A673 (cell line): ENCODE measurements at regions not wholly inside any gene's neighbourhood (a gene's known extent, or its start where the extent isn't known, plus 50 kb on each side); places are given as distances from the start of the nearest gene placed in this dataset.

ENCODE experiments used
- EZH2 ChIP-seq: fragments of 200-600 bp; sonication (generic); IDR thresholded peaks from 2 replicates; pipeline ENCODE4 v1.6.1; 2017; ENCODE audit warnings: borderline replicate concordance, low read depth, mild to moderate bottlenecking, mixed read lengths, antibody characterized with exemption, low read length; ENCODE audit not compliant: poor library complexity, severe bottlenecking
- TF ChIP-seq, protein P1 (sequence below): fragments of 300-800, 200-600 bp; sonication (generic); conservative IDR thresholded peaks from 2 replicates; pipeline ENCODE4 v1.5.1; 2017; ENCODE audit warnings: low read depth, mild to moderate bottlenecking, antibody characterized with exemption, low read length, moderate library complexity, mixed read lengths

DNA sequence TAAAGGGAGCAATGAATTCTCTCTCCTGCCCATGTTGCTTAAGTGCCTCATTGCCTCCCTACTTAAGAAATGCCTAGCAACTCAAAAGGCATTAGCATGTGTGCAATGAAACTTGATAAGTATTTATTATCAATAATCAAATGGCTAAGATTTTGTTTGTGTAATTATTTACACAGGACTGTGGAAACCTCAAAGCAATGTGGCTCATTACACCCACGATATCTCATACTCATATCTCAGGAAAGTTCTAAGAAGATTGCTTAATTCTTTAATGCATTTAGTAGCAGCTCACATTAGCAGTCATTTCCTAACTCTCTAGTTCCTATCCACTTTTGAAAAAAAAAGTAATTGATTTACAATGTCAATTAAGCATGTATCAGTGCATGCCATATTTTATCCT, 253.3 kb downstream of the DUSP10 start:
- TF ChIP-seq, protein P1, sequence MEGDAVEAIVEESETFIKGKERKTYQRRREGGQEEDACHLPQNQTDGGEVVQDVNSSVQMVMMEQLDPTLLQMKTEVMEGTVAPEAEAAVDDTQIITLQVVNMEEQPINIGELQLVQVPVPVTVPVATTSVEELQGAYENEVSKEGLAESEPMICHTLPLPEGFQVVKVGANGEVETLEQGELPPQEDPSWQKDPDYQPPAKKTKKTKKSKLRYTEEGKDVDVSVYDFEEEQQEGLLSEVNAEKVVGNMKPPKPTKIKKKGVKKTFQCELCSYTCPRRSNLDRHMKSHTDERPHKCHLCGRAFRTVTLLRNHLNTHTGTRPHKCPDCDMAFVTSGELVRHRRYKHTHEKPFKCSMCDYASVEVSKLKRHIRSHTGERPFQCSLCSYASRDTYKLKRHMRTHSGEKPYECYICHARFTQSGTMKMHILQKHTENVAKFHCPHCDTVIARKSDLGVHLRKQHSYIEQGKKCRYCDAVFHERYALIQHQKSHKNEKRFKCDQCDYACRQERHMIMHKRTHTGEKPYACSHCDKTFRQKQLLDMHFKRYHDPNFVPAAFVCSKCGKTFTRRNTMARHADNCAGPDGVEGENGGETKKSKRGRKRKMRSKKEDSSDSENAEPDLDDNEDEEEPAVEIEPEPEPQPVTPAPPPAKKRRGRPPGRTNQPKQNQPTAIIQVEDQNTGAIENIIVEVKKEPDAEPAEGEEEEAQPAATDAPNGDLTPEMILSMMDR, result no peak
- TF ChIP-seq EZH2, result no peak
